Lower leg skin (tissue), 4 donors: ENCODE measurements at regions not wholly inside any gene's neighbourhood (a gene's known extent, or its start where the extent isn't known, plus 50 kb on each side); places are given as distances from the start of the nearest gene placed in this dataset.

ENCODE experiments used
- DNase-seq, 2 donors: peaks; one replicate each; pipeline ENCODE4 v3.0.0-alpha.2; 2019; ENCODE audit warnings: low spot score in 2 of 2
- H3K4me3 ChIP-seq: fragments of 200-600 bp; sonication (generic); 2 replicates; pipeline ENCODE4 v1.5.1; 2017; ENCODE audit warnings: mild to moderate bottlenecking, low read depth; ENCODE audit not compliant: poor library complexity, severe bottlenecking
- POLR2A ChIP-seq, 2 donors: fragments of 450-650 bp; IDR thresholded peaks; one replicate each; pipeline ENCODE4 v1.6.1; 2016 to 2017; ENCODE audit warnings: antibody characterized with exemption in 2 of 2, mild to moderate bottlenecking in 1 of 2, moderate library complexity in 1 of 2
- WGBS, 2 donors: methylation state at CpG; one replicate each; pipeline ENCODE4 v1.1.5; 2018; 5-methylcytosine and 5-hydroxymethylcytosine counted together
- intact Hi-C: fragments of 100-400 bp; cut with DNase I; formaldehyde crosslinking; loops from one replicate; pipeline ENCODE4 v1.15.0; 2023; ENCODE audit warnings: low total_unique reads
- TF ChIP-seq, protein P1 (sequence below), 3 donors: fragments of 450-650 bp; IDR thresholded peaks; one replicate each; pipeline ENCODE4 v1.5.1; 2016; ENCODE audit warnings: antibody characterized with exemption in 3 of 3, mild to moderate bottlenecking in 3 of 3, moderate library complexity in 2 of 3

DNA sequence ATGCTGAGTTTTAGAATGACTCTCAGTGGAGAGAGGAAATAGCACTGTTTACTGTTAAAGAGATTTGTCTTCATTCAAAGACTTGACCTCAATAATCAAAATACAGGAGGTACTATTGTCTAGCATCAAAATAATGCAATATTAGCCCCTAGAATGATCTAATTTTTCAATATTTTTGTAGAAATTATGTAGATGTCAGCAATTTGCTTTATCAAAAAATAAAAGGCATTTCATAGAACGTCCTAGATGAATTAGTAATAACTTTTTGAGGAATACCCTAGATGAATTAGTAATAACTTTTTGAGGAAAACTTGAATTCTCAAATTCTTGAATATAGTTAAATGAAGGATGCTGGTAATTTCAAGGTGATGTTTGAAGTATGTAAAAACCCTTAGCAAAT, 1252.1 kb upstream of the CADM2 start:
- WGBS, 2 donors = 43 to 49% methylated on average over 1 of the region's 1 CpG
- DNase-seq = no peak
- TF ChIP-seq, protein P1, sequence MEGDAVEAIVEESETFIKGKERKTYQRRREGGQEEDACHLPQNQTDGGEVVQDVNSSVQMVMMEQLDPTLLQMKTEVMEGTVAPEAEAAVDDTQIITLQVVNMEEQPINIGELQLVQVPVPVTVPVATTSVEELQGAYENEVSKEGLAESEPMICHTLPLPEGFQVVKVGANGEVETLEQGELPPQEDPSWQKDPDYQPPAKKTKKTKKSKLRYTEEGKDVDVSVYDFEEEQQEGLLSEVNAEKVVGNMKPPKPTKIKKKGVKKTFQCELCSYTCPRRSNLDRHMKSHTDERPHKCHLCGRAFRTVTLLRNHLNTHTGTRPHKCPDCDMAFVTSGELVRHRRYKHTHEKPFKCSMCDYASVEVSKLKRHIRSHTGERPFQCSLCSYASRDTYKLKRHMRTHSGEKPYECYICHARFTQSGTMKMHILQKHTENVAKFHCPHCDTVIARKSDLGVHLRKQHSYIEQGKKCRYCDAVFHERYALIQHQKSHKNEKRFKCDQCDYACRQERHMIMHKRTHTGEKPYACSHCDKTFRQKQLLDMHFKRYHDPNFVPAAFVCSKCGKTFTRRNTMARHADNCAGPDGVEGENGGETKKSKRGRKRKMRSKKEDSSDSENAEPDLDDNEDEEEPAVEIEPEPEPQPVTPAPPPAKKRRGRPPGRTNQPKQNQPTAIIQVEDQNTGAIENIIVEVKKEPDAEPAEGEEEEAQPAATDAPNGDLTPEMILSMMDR (IDR thresholded peaks at IDR 0.05) = no peak
- TF ChIP-seq POLR2A (IDR thresholded peaks at IDR 0.05) = no peak
- H3K4me3 ChIP-seq = no peak overlapping the region
- intact Hi-C loops = no loop called here

DNA sequence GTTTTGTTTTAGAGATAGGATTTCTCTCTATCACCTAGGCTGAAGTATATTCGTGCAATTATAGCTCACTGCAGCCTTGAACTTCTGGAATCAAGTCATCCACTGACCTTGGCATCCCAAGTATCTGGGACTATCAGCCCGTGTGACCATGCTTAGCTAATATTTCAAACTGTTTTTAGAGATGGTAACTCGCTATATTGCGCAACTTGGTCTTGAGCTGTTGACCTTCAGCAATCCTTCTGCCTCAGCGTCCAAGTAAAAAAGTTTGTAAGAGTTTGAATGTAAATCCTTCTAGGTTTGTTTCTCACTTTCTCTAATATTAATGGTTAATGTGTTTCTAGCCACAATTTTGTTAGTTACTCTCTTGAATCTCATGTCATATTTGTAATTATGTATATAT, 1243.5 kb upstream of the CADM2 start:
- H3K4me3 ChIP-seq = no peak overlapping the region
- no peak for DNase-seq
- TF ChIP-seq, protein P1 (IDR thresholded peaks at IDR 0.05) = no peak
- TF ChIP-seq POLR2A (IDR thresholded peaks at IDR 0.05) = no peak
- WGBS, 2 donors = 62 to 74% methylated on average over 5 of the region's 5 CpGs
- intact Hi-C loops = no loop called here

DNA sequence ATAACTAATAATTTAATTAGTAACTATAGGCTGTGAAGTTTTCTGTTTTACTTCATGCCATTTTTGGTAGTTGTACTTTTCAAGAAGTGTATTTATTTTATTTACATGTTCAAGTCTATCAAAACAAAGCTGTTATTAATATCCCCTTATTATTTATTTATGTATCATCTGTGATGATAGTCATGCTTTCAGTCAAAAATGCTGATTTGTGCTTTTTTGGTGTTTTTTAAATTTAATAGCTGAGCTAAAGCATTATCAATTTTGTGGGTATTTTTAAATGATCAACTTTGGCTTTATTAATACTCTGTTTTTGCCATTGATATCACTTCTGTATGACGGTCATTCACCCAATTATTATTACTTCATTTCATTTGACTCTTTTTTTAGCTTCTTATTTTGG, 1229.2 kb upstream of the CADM2 start:
- TF ChIP-seq, protein P1 (IDR thresholded peaks at IDR 0.05) = no peak
- no peak for TF ChIP-seq POLR2A (IDR thresholded peaks at IDR 0.05)
- WGBS, 2 donors = 85 to 95% methylated on average over 1 of the region's 1 CpG
- DNase-seq = no peak
- intact Hi-C loops = no loop called here
- H3K4me3 ChIP-seq = no peak overlapping the region

DNA sequence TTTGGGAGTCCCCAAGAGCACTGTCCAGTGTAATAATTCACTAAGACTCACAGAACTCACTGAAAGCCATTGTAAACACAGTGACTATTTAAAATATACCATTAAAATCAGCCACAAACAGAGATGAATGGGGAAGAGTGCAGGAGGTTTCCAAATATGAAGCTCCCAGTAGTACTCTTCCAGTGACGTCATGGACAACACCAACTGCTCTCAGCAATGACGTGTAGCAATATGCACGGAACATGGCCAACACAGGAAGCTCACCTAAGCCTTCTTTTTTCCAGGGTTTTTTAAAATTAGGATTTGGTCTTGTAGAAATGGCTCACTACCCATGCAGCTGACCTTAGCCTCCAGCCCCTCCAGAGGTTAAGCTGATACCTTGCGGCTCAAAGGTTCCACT, 1224.1 kb upstream of the CADM2 start:
- WGBS, 2 donors = 78 to 84% methylated on average over 4 of the region's 4 CpGs
- H3K4me3 ChIP-seq = no peak overlapping the region
- no peak for TF ChIP-seq POLR2A (IDR thresholded peaks at IDR 0.05)
- TF ChIP-seq, protein P1 (IDR thresholded peaks at IDR 0.05) = no peak
- intact Hi-C loops = no loop called here
- no peak for DNase-seq

DNA sequence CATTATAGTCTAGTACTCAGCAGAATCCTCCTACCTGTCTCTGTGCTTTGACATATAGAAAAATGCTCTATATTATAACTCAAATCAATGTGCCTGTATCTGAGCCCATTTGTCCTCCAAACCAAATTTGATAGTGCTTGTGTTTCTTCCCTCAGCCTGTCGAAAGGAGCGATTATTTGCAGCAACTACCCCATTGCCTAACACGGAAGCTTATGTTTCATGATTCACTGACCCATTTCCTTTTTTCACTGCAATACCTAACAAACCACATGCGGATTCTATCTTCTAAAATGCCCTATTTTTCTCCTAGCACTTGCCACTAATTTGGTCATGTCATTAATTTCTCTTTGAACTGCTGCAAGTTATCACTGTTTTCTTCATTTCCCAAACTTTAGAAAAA, 1220.6 kb upstream of the CADM2 start:
- no peak overlapping the region for H3K4me3 ChIP-seq
- TF ChIP-seq, protein P1 (IDR thresholded peaks at IDR 0.05) = no peak
- no peak for TF ChIP-seq POLR2A (IDR thresholded peaks at IDR 0.05)
- DNase-seq = no peak
- intact Hi-C loops = no loop called here
- 84 to 85% methylated on average over 4 of the region's 4 CpGs for WGBS, 2 donors

DNA sequence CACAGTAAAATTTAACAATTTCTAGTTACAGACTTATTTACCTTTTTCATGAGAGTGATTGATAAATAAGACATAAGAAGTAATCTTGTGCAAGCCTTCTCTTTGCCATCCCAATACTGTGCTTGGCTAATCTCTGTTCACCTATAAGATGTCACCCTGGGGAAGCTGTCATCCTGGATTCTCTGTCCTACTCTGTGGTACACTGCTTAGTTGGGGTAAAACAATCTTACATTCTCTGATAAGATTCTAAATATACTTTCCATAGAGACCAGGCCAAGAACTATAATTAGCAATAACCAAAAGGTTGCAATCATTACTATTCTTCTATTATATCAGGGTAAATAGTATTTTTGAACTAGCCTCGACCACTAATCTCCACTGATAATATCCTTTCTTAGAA, 1218.3 kb upstream of the CADM2 start:
- TF ChIP-seq POLR2A (IDR thresholded peaks at IDR 0.05) = no peak
- TF ChIP-seq, protein P1 (IDR thresholded peaks at IDR 0.05) = no peak
- H3K4me3 ChIP-seq = no peak overlapping the region
- DNase-seq = no peak
- 83 to 85% methylated on average over 1 of the region's 1 CpG for WGBS, 2 donors
- intact Hi-C loops = no loop called here
